ENCODE measurements at regions not wholly inside any gene's neighbourhood (a gene's known extent, or its start where the extent isn't known, plus 50 kb on each side); places are given as distances from the start of the nearest gene placed in this dataset.
"Not testable (repeated sequence)": the region's sequence is repeated elsewhere in the genome, so short reads cannot be mapped to it uniquely, and the experiment has no call there.

DNA sequence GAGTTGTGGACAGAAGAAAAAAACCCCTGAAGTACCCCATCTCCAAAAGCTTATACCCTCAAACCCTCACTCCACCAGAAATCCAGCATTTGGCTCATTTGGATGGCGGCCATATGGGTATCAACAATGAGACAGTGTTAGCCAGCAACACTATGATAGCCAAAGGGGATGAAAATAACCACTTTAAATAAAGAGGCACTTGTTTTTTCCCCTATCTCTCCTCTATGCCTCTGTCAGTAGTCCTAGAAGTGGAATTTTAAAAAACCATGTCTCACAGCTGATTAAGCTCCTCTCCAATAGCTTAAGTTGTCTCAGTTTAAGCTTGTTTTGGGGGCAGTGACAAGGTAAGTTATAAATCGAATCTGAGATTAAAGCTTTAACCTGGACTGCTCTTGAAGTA, 124.0 kb downstream of the MOSPD2 start:
- H2AK5ac ChIP-seq (ENCODE audit: low read depth, low read length): no peak overlapping the region
- H3K27ac ChIP-seq (ENCODE audit: insufficient read depth, low read length): no peak overlapping the region
- WGBS, 2 experiments (ENCODE audit: extremely low coverage in 2 of 2, insufficient read length in 1 of 2): no CpG with 5 or more reads among the region's 2 CpGs
- H4K91ac ChIP-seq (ENCODE audit: insufficient read depth, low read depth, low read length): no peak overlapping the region
- no peaks in the 10 kb centered on the region for H3K27me3 ChIP-seq (ENCODE audit: control insufficient read depth, insufficient read depth, low read length)
- no peak overlapping the region for H3K23ac ChIP-seq (ENCODE audit: low read depth, low read length)
- no peak overlapping the region for H3K18ac ChIP-seq (ENCODE audit: low read depth, low read length)
- no peak overlapping the region for H3K9ac ChIP-seq (ENCODE audit: low read depth, low read length)
- H4K8ac ChIP-seq (ENCODE audit: low read depth in 2 of 2, low read length in 2 of 2): no peak overlapping the region
- no peak overlapping the region for H2BK120ac ChIP-seq (ENCODE audit: low read depth, low read length)
- H3K4ac ChIP-seq (ENCODE audit: low read depth, low read length): no peak overlapping the region
- in situ Hi-C loops (cut with MboI; ENCODE audit: low sequenced_read_pairs): no loop called here
- no TSS peak for BruUV-seq (replicated peaks)
- intact Hi-C loops (cut with micrococcal nuclease): no loop called here
- H3K36me3 ChIP-seq (ENCODE audit: control insufficient read depth, insufficient read depth, low read length): no peaks in the 10 kb centered on the region
- no peak overlapping the region for H4K5ac ChIP-seq (ENCODE audit: low read depth, low read length)
- no peak for ATAC-seq (ENCODE audit: low read depth)
- no peak overlapping the region for H3K4me3 ChIP-seq (ENCODE audit: insufficient read depth, low read depth, low read length)
- ChIA-PET CTCF (no interaction called here), POLR2A (ENCODE audit: unreplicated experiment) (no interaction called here)
- no peak overlapping the region for H3K56ac ChIP-seq (ENCODE audit: extremely low read depth, insufficient read depth, low read length)
- no peaks in the 10 kb centered on the region for H3K9me3 ChIP-seq (ENCODE audit: control insufficient read depth, insufficient read depth, low read length)
- no peak overlapping the region for H2AK9ac ChIP-seq (replicated peaks; ENCODE audit: low read depth, low read length, poor library complexity)
- H2BK20ac ChIP-seq (ENCODE audit: low read depth, low read length): no peak overlapping the region
- no peak overlapping the region for H3K14ac ChIP-seq (replicated peaks; ENCODE audit: low read depth, low read length)
- H3K4me1 ChIP-seq (ENCODE audit: control insufficient read depth, insufficient read depth, low read length): no peaks in the 10 kb centered on the region
- H3K9me1 ChIP-seq (ENCODE audit: insufficient read depth, low read length): no peaks in the 10 kb centered on the region
- TF ChIP-seq CHD1 (IDR thresholded peaks at IDR 0.05; ENCODE audit: low read depth, low read length) (no peak), RCOR1 (IDR thresholded peaks at IDR 0.05; ENCODE audit: insufficient replicate concordance, low read length) (no peak), SMC3 (IDR thresholded peaks at IDR 0.05; ENCODE audit: low read depth, low read length) (no peak), MAFK (IDR thresholded peaks at IDR 0.05; ENCODE audit: low read depth, low read length) (no peak), POLR2A (IDR thresholded peaks at IDR 0.05; ENCODE audit: low read depth, low read length) (no peak), BHLHE40 (IDR thresholded peaks at IDR 0.05; ENCODE audit: low read depth, low read length) (no peak), MXI1 (IDR thresholded peaks at IDR 0.05; ENCODE audit: borderline replicate concordance, low read depth, low read length) (no peak)
- TF ChIP-seq, protein P1, sequence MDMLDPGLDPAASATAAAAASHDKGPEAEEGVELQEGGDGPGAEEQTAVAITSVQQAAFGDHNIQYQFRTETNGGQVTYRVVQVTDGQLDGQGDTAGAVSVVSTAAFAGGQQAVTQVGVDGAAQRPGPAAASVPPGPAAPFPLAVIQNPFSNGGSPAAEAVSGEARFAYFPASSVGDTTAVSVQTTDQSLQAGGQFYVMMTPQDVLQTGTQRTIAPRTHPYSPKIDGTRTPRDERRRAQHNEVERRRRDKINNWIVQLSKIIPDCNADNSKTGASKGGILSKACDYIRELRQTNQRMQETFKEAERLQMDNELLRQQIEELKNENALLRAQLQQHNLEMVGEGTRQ (IDR thresholded peaks at IDR 0.05; ENCODE audit: low read depth, low read length): no peak
- dilution Hi-C loops (cut with HindIII; ENCODE audit: low sequenced_read_pairs, unreplicated experiment): no loop called here
- no peaks in the 10 kb centered on the region for H3K79me1 ChIP-seq (ENCODE audit: low read depth in 1 of 2, low read length in 2 of 2)
- H2AFZ ChIP-seq (replicated peaks; ENCODE audit: low read length, poor library complexity): no peak overlapping the region
- no peak overlapping the region for H3K4me2 ChIP-seq (ENCODE audit: low read depth, low read length)
- H4K20me1 ChIP-seq (ENCODE audit: insufficient read depth, low read length): no peaks in the 10 kb centered on the region
- DNase-seq: no peak
- H2BK5ac ChIP-seq (ENCODE audit: low read depth, low read length, poor library complexity, severe bottlenecking): no peak overlapping the region
- no peak overlapping the region for H2BK15ac ChIP-seq (ENCODE audit: low read depth, low read length)

DNA sequence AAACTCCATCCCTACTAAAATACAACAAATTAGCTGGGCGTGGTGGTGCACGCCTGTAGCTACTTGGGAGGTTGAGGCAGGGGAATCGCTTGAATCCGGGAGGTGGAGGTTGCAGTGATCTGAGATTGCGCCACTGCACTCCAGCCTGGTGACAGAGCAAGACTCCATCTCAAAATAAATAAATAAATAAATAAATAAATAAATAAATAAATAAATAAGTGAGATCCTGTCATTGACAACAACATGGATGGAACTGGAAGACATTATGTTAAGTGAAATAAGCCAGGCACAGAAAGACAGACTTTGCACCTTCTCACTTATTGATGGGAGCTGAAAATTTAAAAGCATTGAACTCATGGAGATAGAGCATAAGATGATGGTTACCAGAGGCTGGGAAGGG, 111.2 kb downstream of the MOSPD2 start:
- H3K4me3 ChIP-seq (ENCODE audit: insufficient read depth, low read depth, low read length); in situ Hi-C loops (cut with MboI; ENCODE audit: low sequenced_read_pairs); intact Hi-C loops (cut with micrococcal nuclease); H2BK120ac ChIP-seq (ENCODE audit: low read depth, low read length); H3K4me1 ChIP-seq (ENCODE audit: control insufficient read depth, insufficient read depth, low read length); H2AK9ac ChIP-seq (replicated peaks; ENCODE audit: low read depth, low read length, poor library complexity); H4K8ac ChIP-seq (ENCODE audit: low read depth in 2 of 2, low read length in 2 of 2); POLR2A ChIA-PET (ENCODE audit: unreplicated experiment); H3K18ac ChIP-seq (ENCODE audit: low read depth, low read length); H3K27ac ChIP-seq (ENCODE audit: insufficient read depth, low read length); H4K5ac ChIP-seq (ENCODE audit: low read depth, low read length); H3K56ac ChIP-seq (ENCODE audit: extremely low read depth, insufficient read depth, low read length); H3K23ac ChIP-seq (ENCODE audit: low read depth, low read length); H3K14ac ChIP-seq (replicated peaks; ENCODE audit: low read depth, low read length); H2BK15ac ChIP-seq (ENCODE audit: low read depth, low read length); H3K4me2 ChIP-seq (ENCODE audit: low read depth, low read length); H2BK20ac ChIP-seq (ENCODE audit: low read depth, low read length); H2AFZ ChIP-seq (replicated peaks; ENCODE audit: low read length, poor library complexity); H3K27me3 ChIP-seq (ENCODE audit: control insufficient read depth, insufficient read depth, low read length); H3K9me3 ChIP-seq (ENCODE audit: control insufficient read depth, insufficient read depth, low read length); H3K36me3 ChIP-seq (ENCODE audit: control insufficient read depth, insufficient read depth, low read length); dilution Hi-C loops (cut with HindIII; ENCODE audit: low sequenced_read_pairs, unreplicated experiment); H3K9me1 ChIP-seq (ENCODE audit: insufficient read depth, low read length); H3K79me1 ChIP-seq (ENCODE audit: low read depth in 1 of 2, low read length in 2 of 2); DNase-seq; ATAC-seq (ENCODE audit: low read depth); H2AK5ac ChIP-seq (ENCODE audit: low read depth, low read length); H4K20me1 ChIP-seq (ENCODE audit: insufficient read depth, low read length); H3K9ac ChIP-seq (ENCODE audit: low read depth, low read length); H4K91ac ChIP-seq (ENCODE audit: insufficient read depth, low read depth, low read length); H2BK5ac ChIP-seq (ENCODE audit: low read depth, low read length, poor library complexity, severe bottlenecking); H3K4ac ChIP-seq (ENCODE audit: low read depth, low read length); CTCF ChIA-PET; BruUV-seq (replicated peaks): not testable (repeated sequence)
- WGBS, 2 experiments (ENCODE audit: extremely low coverage in 2 of 2, insufficient read length in 1 of 2): no CpG with 5 or more reads among the region's 5 CpGs

Data from IMR-90 (cell line).